ENCODE measurements at regions not wholly inside any gene's neighbourhood (a gene's known extent, or its start where the extent isn't known, plus 50 kb on each side); places are given as distances from the start of the nearest gene placed in this dataset.

DNA sequence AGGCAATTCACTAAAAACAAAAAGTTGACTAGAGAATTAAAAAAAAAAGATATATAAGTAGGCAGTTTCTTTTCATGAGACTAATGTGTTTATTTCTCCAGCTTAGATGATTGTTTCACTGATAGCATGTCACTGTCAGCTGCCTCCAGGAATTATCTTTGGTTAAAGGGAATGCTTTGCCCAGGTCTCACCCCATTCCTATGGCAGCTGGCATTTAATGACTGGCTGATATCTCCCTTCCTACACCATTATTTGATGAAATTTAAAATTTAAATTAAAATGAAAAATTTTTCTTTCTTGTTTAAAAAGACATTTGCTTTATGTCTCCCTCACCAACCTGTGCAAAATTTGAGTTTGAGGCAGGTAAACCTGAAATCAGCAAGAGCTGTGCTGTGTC is 214.5 kb upstream of the PRSS1 start:
- Histone ChIP-seq H3K4me3 (no peak overlapping the region), H3K27me3 (no peaks in the 10 kb centered on the region), H3K4me1 (no peaks in the 10 kb centered on the region), H3K9me3 (no peaks in the 10 kb centered on the region), H3K27ac (no peak overlapping the region), H3K36me3 (ENCODE audit: low read depth, missing control alignments) (no peaks in the 10 kb centered on the region)
- no peak for DNase-seq
- intact Hi-C loops (cut with DNase I; ENCODE audit: low total_unique reads) = no loop called here
- TF ChIP-seq CTCF (IDR thresholded peaks at IDR 0.05) = no peak
- TF ChIP-seq POLR2A (IDR thresholded peaks at IDR 0.05) = no peak

DNA sequence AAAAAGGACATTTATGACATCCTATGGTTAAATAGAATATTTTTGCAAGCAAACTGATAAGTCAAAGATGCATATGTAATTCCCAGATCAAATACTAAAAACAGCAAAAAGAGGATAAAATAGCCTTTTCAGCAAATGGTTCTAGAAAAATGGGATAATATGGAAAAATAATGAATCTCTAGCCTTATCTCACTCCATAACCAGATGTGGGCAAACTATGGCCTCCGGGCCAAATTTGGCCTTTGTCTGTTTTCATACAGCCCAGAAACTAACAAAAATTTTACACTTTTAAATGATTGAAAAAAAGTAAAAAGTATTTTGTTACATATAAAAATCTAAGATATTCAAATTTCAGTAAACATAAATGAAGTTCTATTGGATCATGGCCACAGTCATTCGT is 215.4 kb upstream of the PRSS1 start:
- no peak for TF ChIP-seq CTCF (IDR thresholded peaks at IDR 0.05)
- TF ChIP-seq POLR2A (IDR thresholded peaks at IDR 0.05) = no peak
- Histone ChIP-seq H3K4me1 (no peaks in the 10 kb centered on the region), H3K9me3 (no peaks in the 10 kb centered on the region), H3K27me3 (no peaks in the 10 kb centered on the region), H3K36me3 (ENCODE audit: low read depth, missing control alignments) (no peaks in the 10 kb centered on the region), H3K27ac (no peak overlapping the region), H3K4me3 (no peak overlapping the region)
- no peak for DNase-seq
- WGBS, 2 donors = 86 to 98% methylated on average over 2 of the region's 2 CpGs
- intact Hi-C loops (cut with DNase I; ENCODE audit: low total_unique reads) = no loop called here

DNA sequence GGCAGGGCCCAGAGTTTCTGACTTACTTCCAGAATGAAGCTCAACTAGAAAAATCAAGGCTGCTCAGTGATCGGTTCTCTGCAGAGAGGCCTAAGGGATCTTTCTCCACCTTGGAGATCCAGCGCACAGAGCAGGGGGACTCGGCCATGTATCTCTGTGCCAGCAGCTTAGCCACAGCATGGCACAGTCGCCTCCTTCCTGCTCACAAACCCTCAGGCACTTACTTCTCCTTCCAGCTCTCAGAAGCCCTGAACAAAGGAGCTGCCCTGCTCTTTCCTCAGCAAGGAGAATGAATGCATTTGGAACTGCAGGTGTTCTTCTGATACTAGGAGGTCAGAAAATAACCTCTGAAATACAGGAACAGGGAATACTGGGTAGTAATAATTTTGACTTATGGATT is 219.7 kb upstream of the PRSS1 start:
- DNase-seq = no peak
- 80 to 91% methylated on average over 3 to 4 of the region's 4 CpGs for WGBS, 2 donors

GRCh38 chr7:142528608-142529408 is 220.5 kb upstream of the PRSS1 start:
- H3K27me3 ChIP-seq = no peaks in the 10 kb centered on the region
- H3K27ac ChIP-seq = no peak overlapping the region
- no peaks in the 10 kb centered on the region for H3K36me3 ChIP-seq (ENCODE audit: low read depth, missing control alignments)
- intact Hi-C loops (cut with DNase I; ENCODE audit: low total_unique reads) = no loop called here
- no peak overlapping the region for H3K4me3 ChIP-seq
- no peaks in the 10 kb centered on the region for H3K9me3 ChIP-seq
- no peaks in the 10 kb centered on the region for H3K4me1 ChIP-seq
- no peak for DNase-seq
- TF ChIP-seq CTCF (IDR thresholded peaks at IDR 0.05) (no peak), POLR2A (IDR thresholded peaks at IDR 0.05) (no peak)
- whole genome bisulfite sequencing, 2 donors = 62% methylated on average over 15 of the region's 15 CpGs

More for the DNA sequence above, 219.7 kb upstream of the PRSS1 start:
- Histone ChIP-seq H3K36me3 (ENCODE audit: low read depth, missing control alignments) (no peaks in the 10 kb centered on the region), H3K9me3 (no peaks in the 10 kb centered on the region), H3K27ac (no peak overlapping the region), H3K27me3 (no peaks in the 10 kb centered on the region), H3K4me3 (no peak overlapping the region), H3K4me1 (no peaks in the 10 kb centered on the region)
- no peak for TF ChIP-seq CTCF (IDR thresholded peaks at IDR 0.05)
- TF ChIP-seq POLR2A (IDR thresholded peaks at IDR 0.05) = no peak
- intact Hi-C loops (cut with DNase I; ENCODE audit: low total_unique reads) = no loop called here

Data from testis (tissue), 2 donors.